GM12891 (cell line): ENCODE measurements at regions not wholly inside any gene's neighbourhood (a gene's known extent, or its start where the extent isn't known, plus 50 kb on each side); places are given as distances from the start of the nearest gene placed in this dataset.

Experiments
- POLR2A ChIP-seq: IDR thresholded peaks from 2 replicates; pipeline ENCODE4 v1.6.1; 2011; ENCODE audit warnings: low read depth, low read length, control low read depth
- POLR2AphosphoS5 ChIP-seq: IDR thresholded peaks from 2 replicates; pipeline ENCODE4 v1.6.1; 2011; ENCODE audit warnings: low read depth, low read length, control low read depth
- SPI1 ChIP-seq: IDR thresholded peaks from 2 replicates; pipeline ENCODE4 v1.6.1; 2011; ENCODE audit warnings: low read depth, low read length, control low read depth
- TAF1 ChIP-seq: IDR thresholded peaks from 2 replicates; pipeline ENCODE4 v1.6.1; 2011; ENCODE audit warnings: low read depth, low read length, control low read depth

DNA sequence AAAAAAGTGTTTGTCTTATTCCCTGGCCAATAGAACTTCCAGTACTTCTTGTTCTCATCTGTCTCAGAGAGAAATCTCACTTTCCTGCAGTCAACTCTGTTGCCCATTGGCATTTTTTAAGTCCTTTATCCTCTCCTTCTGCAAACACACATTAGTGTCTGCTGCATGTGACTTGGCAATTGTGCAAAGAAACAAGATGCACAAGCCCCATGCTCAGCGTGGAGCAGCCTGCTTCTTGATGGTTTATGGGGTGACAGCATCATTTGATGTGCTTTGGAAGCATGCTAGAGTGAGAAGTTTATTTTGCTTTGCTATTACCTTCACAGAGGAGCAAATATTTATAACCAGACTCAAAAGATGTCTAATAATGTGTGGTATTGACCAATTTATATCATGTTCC, 238.2 kb downstream of the FAT3 start:
- no peak for TF ChIP-seq SPI1
- no peak for TF ChIP-seq POLR2A
- no peak for TF ChIP-seq POLR2AphosphoS5
- no peak for TF ChIP-seq TAF1
